ENCODE measurements at regions not wholly inside any gene's neighbourhood (a gene's known extent, or its start where the extent isn't known, plus 50 kb on each side); places are given as distances from the start of the nearest gene placed in this dataset.

- TF ChIP-seq CTCF (IDR thresholded peaks at IDR 0.05) (no peak), POLR2A (IDR thresholded peaks at IDR 0.05) (no peak)
Measured at GRCh38 chr4:166506051-166506450, 633.0 kb downstream of the TLL1 start.

All from esophagus squamous epithelium (tissue), 4 donors.